PC-9 (cell line): ENCODE measurements at regions not wholly inside any gene's neighbourhood (a gene's known extent, or its start where the extent isn't known, plus 50 kb on each side); places are given as distances from the start of the nearest gene placed in this dataset.

Source experiments
- BruUV-seq: library from RNA; stranded (reverse); fragments of 400-500 nt; replicated peaks from 2 replicates; lab custom pipeline; 2021; lab: Mats Ljungman, UMichigan
- CTCF ChIA-PET: fragments of 300-600 bp; sonication (Branson Sonifier 250); formaldehyde crosslinking; loops from one replicate; lab custom pipeline; 2022; ENCODE audit warnings: antibody characterized with exemption; lab: Charles Lee
- POLR2A ChIA-PET: fragments of 300-600 bp; sonication (Branson Sonifier 250); formaldehyde crosslinking; loops from one replicate; lab custom pipeline; 2022; ENCODE audit warnings: antibody characterized with exemption; ENCODE audit not compliant: unreplicated experiment; lab: Charles Lee
- DNase-seq, 2 experiments: peaks; one replicate each; pipeline versions ENCODE4 v3.0.0 to v3.0.0-alpha.2; 2015 to 2022; ENCODE audit warnings: mixed read lengths in 1 of 2
- H2AFZ ChIP-seq: fragments of 200-600 bp; sonication (generic); 2 replicates; pipeline ENCODE4 v1.8.1; 2017; ENCODE audit warnings: antibody characterized with exemption
- H3F3A ChIP-seq: fragments of 200-600 bp; sonication (generic); 2 replicates; pipeline ENCODE4 v1.8.1; 2017; ENCODE audit warnings: antibody characterized with exemption, mild to moderate bottlenecking, low read depth; ENCODE audit not compliant: insufficient read depth
- H3K27ac ChIP-seq: fragments of 200-600 bp; sonication (generic); 2 replicates; pipeline ENCODE4 v1.6.1; 2016; ENCODE audit warnings: mixed run types
- H3K27me3 ChIP-seq: fragments of 200-600 bp; sonication (generic); 2 replicates; pipeline ENCODE4 v1.6.1; 2016; ENCODE audit warnings: low read depth, mixed run types; ENCODE audit not compliant: insufficient read depth
- H3K36me3 ChIP-seq: fragments of 200-600 bp; sonication (generic); 2 replicates; pipeline ENCODE4 v1.6.1; 2016; ENCODE audit warnings: low read depth, mixed run types
- H3K4me1 ChIP-seq: fragments of 200-600 bp; sonication (generic); replicated peaks from 2 replicates; pipeline ENCODE4 v1.6.1; 2016; ENCODE audit warnings: mixed run types; ENCODE audit not compliant: insufficient read depth
- H3K4me2 ChIP-seq: fragments of 200-600 bp; sonication (generic); 2 replicates; pipeline ENCODE4 v1.6.1; 2017; ENCODE audit warnings: mixed run types
- H3K4me3 ChIP-seq: fragments of 200-600 bp; sonication (generic); 2 replicates; pipeline ENCODE4 v1.6.1; 2016; ENCODE audit warnings: mixed run types
- H3K79me2 ChIP-seq: fragments of 200-600 bp; sonication (generic); 2 replicates; pipeline ENCODE4 v1.6.1; 2017; ENCODE audit warnings: low read depth, mixed run types
- H3K9me2 ChIP-seq: fragments of 200-600 bp; sonication (generic); 2 replicates; pipeline ENCODE4 v1.8.1; 2017; ENCODE audit warnings: mild to moderate bottlenecking; ENCODE audit not compliant: insufficient read depth
- H3K9me3 ChIP-seq: fragments of 200-600 bp; sonication (generic); 2 replicates; pipeline ENCODE4 v1.8.1; 2016; ENCODE audit warnings: low read depth; ENCODE audit not compliant: insufficient read depth
- H4K20me1 ChIP-seq: fragments of 200-600 bp; sonication (generic); 2 replicates; pipeline ENCODE4 v1.8.1; 2017; ENCODE audit not compliant: insufficient read depth
- EZH2 ChIP-seq: fragments of 200-600 bp; sonication (generic); IDR thresholded peaks from 2 replicates; pipeline ENCODE4 v1.8.0; 2017; ENCODE audit warnings: antibody characterized with exemption, low read depth
- intact Hi-C: fragments of 100-400 bp; cut with micrococcal nuclease; formaldehyde crosslinking; loops from one replicate; pipeline ENCODE4 v1.10.0; 2022; ENCODE audit not compliant: unreplicated experiment
- TF ChIP-seq, protein P1 (sequence below): fragments of 200-600 bp; sonication (generic); conservative IDR thresholded peaks from 2 replicates; pipeline ENCODE4 v1.6.1; 2017; ENCODE audit warnings: mixed run types, antibody characterized with exemption, mild to moderate bottlenecking, moderate library complexity

- TF ChIP-seq EZH2: no peak
- TF ChIP-seq, protein P1, sequence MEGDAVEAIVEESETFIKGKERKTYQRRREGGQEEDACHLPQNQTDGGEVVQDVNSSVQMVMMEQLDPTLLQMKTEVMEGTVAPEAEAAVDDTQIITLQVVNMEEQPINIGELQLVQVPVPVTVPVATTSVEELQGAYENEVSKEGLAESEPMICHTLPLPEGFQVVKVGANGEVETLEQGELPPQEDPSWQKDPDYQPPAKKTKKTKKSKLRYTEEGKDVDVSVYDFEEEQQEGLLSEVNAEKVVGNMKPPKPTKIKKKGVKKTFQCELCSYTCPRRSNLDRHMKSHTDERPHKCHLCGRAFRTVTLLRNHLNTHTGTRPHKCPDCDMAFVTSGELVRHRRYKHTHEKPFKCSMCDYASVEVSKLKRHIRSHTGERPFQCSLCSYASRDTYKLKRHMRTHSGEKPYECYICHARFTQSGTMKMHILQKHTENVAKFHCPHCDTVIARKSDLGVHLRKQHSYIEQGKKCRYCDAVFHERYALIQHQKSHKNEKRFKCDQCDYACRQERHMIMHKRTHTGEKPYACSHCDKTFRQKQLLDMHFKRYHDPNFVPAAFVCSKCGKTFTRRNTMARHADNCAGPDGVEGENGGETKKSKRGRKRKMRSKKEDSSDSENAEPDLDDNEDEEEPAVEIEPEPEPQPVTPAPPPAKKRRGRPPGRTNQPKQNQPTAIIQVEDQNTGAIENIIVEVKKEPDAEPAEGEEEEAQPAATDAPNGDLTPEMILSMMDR: no peak
- no peak overlapping the region for H3K4me3 ChIP-seq
- H3F3A ChIP-seq: no peaks in the 10 kb centered on the region
- ChIA-PET POLR2A (no interaction called here), CTCF (no interaction called here)
- H3K4me1 ChIP-seq: no peaks in the 10 kb centered on the region
- no peak for DNase-seq
- H3K27me3 ChIP-seq: no peaks in the 10 kb centered on the region
- H3K27ac ChIP-seq: no peak overlapping the region
- H2AFZ ChIP-seq: no peak overlapping the region
- no peaks in the 10 kb centered on the region for H4K20me1 ChIP-seq
- no peaks in the 10 kb centered on the region for H3K9me3 ChIP-seq
- no peaks in the 10 kb centered on the region for H3K36me3 ChIP-seq
- intact Hi-C loops: no loop called here
- BruUV-seq: no TSS peak
- H3K4me2 ChIP-seq: no peak overlapping the region
- H3K9me2 ChIP-seq: no peaks in the 10 kb centered on the region; the same call in 1 of the 2 replicates
- H3K79me2 ChIP-seq: no peaks in the 10 kb centered on the region
Observed at GRCh38 chr3:161576311-161576710, 79.7 kb downstream of the OTOL1 start.

GRCh38 chr3:161576714-161577510, 80.3 kb downstream of the OTOL1 start:
- Histone ChIP-seq H3K27ac (no peak overlapping the region), H2AFZ (no peak overlapping the region), H3K9me2 (no peaks in the 10 kb centered on the region; the same call in 1 of the 2 replicates), H3K9me3 (no peaks in the 10 kb centered on the region), H4K20me1 (no peaks in the 10 kb centered on the region), H3K36me3 (no peaks in the 10 kb centered on the region), H3K4me1 (no peaks in the 10 kb centered on the region), H3K27me3 (no peaks in the 10 kb centered on the region), H3K4me2 (no peak overlapping the region), H3K4me3 (no peak overlapping the region), H3K79me2 (no peaks in the 10 kb centered on the region), H3F3A (no peaks in the 10 kb centered on the region)
- no peak for DNase-seq
- intact Hi-C loops: no loop called here
- TF ChIP-seq, protein P1: no peak
- no peak for TF ChIP-seq EZH2
- BruUV-seq: no TSS peak
- CTCF ChIA-PET: no interaction called here
- POLR2A ChIA-PET: no interaction called here

DNA sequence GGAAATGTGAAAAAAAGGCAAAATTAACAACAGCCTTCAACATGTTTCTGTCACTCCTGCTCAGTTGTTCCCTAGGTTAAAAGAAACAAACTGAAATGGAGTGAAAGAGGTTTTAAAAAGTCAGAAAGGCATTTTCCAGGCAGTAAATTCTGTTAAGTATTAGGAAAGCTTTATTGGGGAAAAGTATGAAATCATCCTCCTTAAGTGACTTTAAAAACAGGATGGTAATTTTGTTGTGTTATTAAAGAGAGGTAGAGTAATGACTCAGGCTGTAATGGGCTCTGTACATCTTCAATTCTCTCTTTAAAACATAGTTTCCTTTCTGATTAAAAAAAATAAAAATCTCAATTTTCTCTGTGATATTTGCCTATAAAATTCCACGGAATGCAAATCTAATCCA, 81.1 kb downstream of the OTOL1 start:
- BruUV-seq: no TSS peak
- TF ChIP-seq, protein P1: no peak
- TF ChIP-seq EZH2: no peak
- Histone ChIP-seq H3K36me3 (no peaks in the 10 kb centered on the region), H3K27ac (no peak overlapping the region), H3K4me2 (no peak overlapping the region), H3F3A (no peaks in the 10 kb centered on the region), H2AFZ (no peak overlapping the region), H3K9me2 (no peaks in the 10 kb centered on the region; the same call in 1 of the 2 replicates), H3K4me3 (no peak overlapping the region), H3K79me2 (no peaks in the 10 kb centered on the region), H3K9me3 (no peaks in the 10 kb centered on the region), H3K27me3 (no peaks in the 10 kb centered on the region), H3K4me1 (no peaks in the 10 kb centered on the region), H4K20me1 (no peaks in the 10 kb centered on the region)
- intact Hi-C loops: no loop called here
- POLR2A ChIA-PET: no interaction called here
- DNase-seq: no peak
- CTCF ChIA-PET: no interaction called here
